Right ventricle myocardium superior (tissue), 1 donor: ENCODE measurements at regions not wholly inside any gene's neighbourhood (a gene's known extent, or its start where the extent isn't known, plus 50 kb on each side); places are given as distances from the start of the nearest gene placed in this dataset.
"Not testable (repeated sequence)": the region's sequence is repeated elsewhere in the genome, so short reads cannot be mapped to it uniquely, and the experiment has no call there.

Experiments used
- ATAC-seq: fragments of 200-7000 bp; cut with Tn5 transposase; one replicate; pipeline ENCODE4 v1.9.1; 2020; ENCODE audit warnings: mild to moderate bottlenecking; ENCODE audit not compliant: poor library complexity
- DNase-seq: peaks from one replicate; pipeline ENCODE4 v3.0.0-alpha.2; 2020
- intact Hi-C: fragments of 100-400 bp; cut with DNase I; formaldehyde crosslinking; loops from one replicate; pipeline ENCODE4 v1.11.2; 2022
- donor health status: DM: no; HTN: yes; CAD: no; lungs with severe emphysema.

GRCh38 chr4:14920759-14921320 lies 81.4 kb upstream of the CPEB2 start:
- ATAC-seq = no peak
- intact Hi-C loops = no loop called here
- DNase-seq = no peak

- DNase-seq, ATAC-seq, intact Hi-C loops: not testable (repeated sequence)
Measured at GRCh38 chr4:14921781-14922180, 80.5 kb upstream of the CPEB2 start.

DNA sequence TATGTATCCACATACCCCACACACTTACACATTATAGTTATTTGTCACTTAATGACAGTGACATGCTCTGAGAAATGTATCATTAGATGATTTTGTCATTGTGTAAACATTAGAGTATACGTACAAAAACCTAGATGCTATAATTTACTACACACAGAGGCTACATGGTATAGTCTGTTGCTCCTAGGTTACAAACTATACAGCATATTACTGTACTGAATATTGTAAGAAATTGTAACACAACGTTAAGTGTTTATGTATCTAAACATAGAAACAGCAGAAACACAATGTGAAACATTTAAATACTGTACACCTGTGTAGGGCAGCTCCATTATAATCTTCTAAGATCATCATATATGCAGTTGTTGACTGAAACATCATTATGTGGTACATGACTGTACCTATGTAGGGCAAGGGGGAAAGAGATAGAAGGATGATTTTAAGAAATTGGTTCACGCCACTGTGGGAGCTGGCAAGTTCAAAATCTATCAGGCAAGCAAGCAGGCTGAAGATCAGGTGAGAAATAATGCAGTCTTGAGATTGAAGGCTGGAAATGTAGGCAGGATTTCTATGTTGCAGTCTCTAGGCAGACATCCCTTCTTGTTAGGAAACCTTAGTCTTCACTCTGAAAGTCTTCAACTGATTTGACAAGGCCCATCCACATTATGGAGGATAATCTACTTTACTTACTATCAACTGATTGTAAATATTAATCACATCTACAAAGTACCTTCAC lies 78.0 kb upstream of the CPEB2 start:
- ATAC-seq = no peak
- no peak for DNase-seq

DNA sequence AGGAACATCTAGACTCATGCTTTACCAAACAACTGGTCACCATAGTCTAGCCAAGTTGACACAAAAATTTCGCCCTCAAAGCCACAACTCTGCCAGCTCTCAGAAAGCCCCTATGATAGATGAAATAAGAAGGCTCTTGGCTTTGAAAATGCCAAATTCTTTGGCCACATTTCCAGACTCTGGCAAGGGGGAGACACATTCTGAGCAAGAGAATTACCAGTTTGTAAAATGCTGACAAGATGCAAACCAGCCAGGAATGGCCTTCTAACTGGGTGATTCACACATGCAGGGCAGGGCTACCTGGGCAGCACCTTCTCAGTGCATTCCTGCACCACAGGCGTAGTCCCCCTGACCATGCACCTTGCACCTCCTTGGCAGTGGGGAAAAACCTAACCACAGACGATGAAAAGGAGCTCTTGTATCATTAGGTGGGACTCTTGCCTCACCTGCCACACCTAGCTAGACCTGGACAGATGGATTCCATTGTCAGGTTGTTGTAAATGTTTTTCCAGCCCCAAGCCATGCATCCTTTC lies 77.4 kb upstream of the CPEB2 start:
- intact Hi-C loops = no loop called here
- no peak for ATAC-seq

More for the DNA sequence above, 78.0 kb upstream of the CPEB2 start:
- intact Hi-C loops = no loop called here

GRCh38 chr4:14925471-14925870 lies 76.8 kb upstream of the CPEB2 start:
- ATAC-seq = no peak
- intact Hi-C loops = no loop called here
- DNase-seq = no peak

More for the DNA sequence above, 77.4 kb upstream of the CPEB2 start:
- DNase-seq = no peak

DNA sequence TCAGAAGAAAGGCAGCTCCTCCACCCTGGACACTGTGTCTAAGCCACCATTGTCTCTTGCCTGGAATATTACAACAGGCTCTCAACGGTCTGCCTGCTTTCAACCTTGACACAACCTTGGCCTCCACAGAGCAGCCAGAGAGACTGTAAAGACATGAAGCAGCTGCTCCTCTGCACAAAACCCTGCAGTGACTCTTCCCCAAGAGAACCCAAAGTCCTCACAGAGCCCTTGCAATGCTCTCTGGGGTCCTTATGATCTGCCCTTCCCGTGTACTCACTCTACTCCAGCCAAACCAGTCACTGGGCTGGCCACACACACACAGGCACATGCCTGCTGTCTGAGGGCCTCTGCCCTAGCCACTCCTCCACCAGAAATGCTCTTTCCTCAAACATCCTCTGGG lies 75.9 kb upstream of the CPEB2 start:
- peak; percentile 76 for ATAC-seq
- intact Hi-C loops = no loop called here
- no peak for DNase-seq

DNA sequence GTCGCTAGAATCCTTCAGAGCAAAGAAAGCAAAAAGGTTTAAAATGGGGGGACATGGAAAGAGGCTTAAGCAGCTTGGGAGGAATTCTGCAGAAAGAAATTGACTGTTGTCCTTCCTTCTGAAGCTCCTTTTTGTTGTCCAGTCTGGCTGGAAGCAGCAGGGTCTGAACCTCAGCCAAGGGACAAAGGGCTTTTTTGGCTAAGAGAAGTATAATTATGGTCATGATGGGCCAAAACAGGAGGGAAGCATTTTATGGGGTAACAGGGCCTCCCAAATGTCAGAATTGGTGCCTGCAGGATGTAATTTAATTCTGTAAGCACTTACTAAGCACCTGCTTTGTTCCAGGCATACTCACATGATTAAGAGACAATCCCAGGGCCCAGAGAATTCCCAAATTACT lies 74.2 kb upstream of the CPEB2 start:
- intact Hi-C loops = no loop called here
- DNase-seq (no peak), ATAC-seq (no peak)

DNA sequence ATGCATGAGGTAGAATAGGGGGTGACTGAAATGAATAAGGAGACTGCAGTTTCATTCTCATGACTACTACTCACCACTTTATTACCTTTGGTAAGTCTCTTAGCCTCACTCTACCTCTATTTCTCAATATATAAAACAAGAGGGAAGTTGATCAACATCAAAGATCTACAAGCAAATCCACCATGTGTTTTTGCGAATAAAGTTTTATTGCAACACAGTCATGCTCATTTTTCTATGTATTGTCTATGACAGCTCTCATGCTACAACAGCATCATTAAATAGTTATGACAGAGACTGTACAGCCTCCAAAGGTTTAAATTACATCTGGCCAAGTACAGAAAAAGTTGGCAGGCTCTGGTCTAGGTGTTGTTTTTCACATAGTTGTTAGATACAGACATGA lies 72.6 kb upstream of the CPEB2 start:
- DNase-seq = no peak
- no peak for ATAC-seq
- intact Hi-C loops = no loop called here

DNA sequence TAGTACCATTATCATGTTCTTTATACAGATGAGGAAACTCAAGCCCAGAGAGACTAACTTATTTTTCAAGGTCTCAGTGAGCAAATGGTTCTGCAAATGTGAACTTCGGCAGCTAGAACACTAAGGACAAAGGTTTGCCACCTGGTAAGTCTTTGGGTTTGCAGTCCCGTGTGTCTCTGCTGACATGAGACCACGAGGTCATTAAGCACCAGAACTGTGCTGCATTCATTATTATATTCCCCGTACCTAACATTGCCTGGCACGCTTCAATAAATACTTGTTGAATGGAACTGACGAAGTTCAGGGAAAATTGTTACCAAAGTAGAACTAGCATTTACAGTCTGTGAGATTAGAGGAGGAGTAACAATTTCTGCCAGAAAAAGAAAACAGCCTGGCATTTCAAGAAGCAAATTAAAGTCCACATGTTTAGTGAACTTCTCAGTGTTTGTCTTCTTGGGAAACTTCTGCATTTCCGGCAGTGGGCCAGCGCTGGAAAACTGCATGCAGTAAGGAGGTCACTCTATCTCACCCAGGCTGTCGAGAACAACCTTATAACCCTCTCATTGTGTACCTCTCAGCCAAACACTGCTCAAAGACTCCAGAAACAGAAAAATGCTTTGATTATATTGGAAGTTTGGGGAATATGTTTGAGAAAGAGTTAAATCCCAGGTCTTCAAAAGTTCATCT lies 67.4 kb upstream of the CPEB2 start:
- ATAC-seq (no peak), DNase-seq (no peak)
- intact Hi-C loops = no loop called here

DNA sequence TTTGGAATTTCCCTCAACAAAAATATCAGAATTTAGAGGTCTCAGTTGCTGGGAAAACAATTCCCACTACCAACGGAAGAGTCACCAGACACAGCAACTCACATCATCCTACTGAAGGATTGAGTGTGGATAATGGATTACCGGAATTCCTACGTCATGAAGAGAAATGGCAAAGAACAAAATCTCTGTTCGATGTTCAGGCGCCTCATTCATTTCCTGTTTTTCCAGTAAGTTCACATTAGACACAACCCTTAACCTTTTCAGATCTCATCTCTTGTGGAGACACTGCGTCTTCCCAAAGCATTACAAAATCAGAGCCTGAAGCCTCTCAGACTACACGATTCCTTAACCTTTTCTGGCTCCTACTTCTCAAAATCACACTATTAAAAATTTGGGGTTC lies 58.5 kb upstream of the CPEB2 start:
- ATAC-seq = no peak
- DNase-seq = no peak
- intact Hi-C loops = no loop called here

- intact Hi-C loops = no loop called here
- DNase-seq (no peak), ATAC-seq (no peak)
Measured at GRCh38 chr4:14952352-14952751, 49.9 kb upstream of the CPEB2 start.
